LNCaP clone FGC (cell line): ENCODE measurements at regions not wholly inside any gene's neighbourhood (a gene's known extent, or its start where the extent isn't known, plus 50 kb on each side); places are given as distances from the start of the nearest gene placed in this dataset.

Experiments used
- DNase-seq: peaks from one replicate; pipeline ENCODE4 v3.0.0-alpha.2; 2011; ENCODE audit warnings: low read depth
- H3K4me3 ChIP-seq: 2 replicates; pipeline ENCODE4 v1.5.1; 2011; ENCODE audit warnings: mild to moderate bottlenecking, low read depth, low read length, control low read depth
- CTCF ChIP-seq: IDR thresholded peaks from 2 replicates; pipeline ENCODE4 v1.5.1; 2012; ENCODE audit warnings: mild to moderate bottlenecking; ENCODE audit not compliant: control insufficient read depth, insufficient read depth; ENCODE audit errors: extremely low read depth

- no peak for DNase-seq
- H3K4me3 ChIP-seq = no peak overlapping the region
- no peak for TF ChIP-seq CTCF
Observed at GRCh38 chr5:106882035-106882434, 788.7 kb downstream of the EFNA5 start.

GRCh38 chr5:106880656-106881055, 790.1 kb downstream of the EFNA5 start:
- TF ChIP-seq CTCF = no peak
- DNase-seq = no peak
- H3K4me3 ChIP-seq = no peak overlapping the region

- no peak for TF ChIP-seq CTCF
- DNase-seq = no peak
- H3K4me3 ChIP-seq = no peak overlapping the region
Observed at GRCh38 chr5:106877881-106878280, 792.9 kb downstream of the EFNA5 start.

- no peak for TF ChIP-seq CTCF
- no peak overlapping the region for H3K4me3 ChIP-seq
- peak; percentile 6 for DNase-seq
Observed at GRCh38 chr5:106876665-106877194, 794.0 kb downstream of the EFNA5 start.

GRCh38 chr5:106876298-106876622, 794.5 kb downstream of the EFNA5 start:
- no peak overlapping the region for H3K4me3 ChIP-seq
- no peak for DNase-seq
- no peak for TF ChIP-seq CTCF

- DNase-seq = peak; percentile 52
- no peak overlapping the region for H3K4me3 ChIP-seq
- peak; percentile 87 for TF ChIP-seq CTCF
Observed at GRCh38 chr5:106875591-106876297, 795.0 kb downstream of the EFNA5 start.

- no peak overlapping the region for H3K4me3 ChIP-seq
- no peak for DNase-seq
- no peak for TF ChIP-seq CTCF
Observed at GRCh38 chr5:106874974-106875373, 795.8 kb downstream of the EFNA5 start.
